ENCODE measurements at regions not wholly inside any gene's neighbourhood (a gene's known extent, or its start where the extent isn't known, plus 50 kb on each side); places are given as distances from the start of the nearest gene placed in this dataset.

DNA sequence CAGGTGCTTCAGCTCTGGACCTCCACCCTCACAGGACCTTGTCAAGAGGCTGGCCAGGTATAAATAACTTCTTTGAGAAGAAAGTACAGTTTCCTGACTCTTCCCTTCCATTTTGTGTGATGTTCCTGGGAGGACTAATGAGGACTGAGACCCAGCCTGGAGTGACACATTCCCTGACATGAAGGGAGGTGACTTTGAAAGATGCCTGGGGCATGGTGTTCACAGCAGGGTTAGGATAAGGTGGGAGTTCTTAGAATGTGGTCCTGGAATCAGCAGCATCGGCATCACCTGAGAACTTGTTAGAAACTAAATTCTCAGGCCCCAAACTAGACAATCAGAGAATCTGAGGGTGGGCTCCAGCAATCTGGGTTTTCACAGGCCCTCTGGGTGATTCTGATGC is 224.9 kb upstream of the BOD1L1 start:
- TF ChIP-seq, protein P1, sequence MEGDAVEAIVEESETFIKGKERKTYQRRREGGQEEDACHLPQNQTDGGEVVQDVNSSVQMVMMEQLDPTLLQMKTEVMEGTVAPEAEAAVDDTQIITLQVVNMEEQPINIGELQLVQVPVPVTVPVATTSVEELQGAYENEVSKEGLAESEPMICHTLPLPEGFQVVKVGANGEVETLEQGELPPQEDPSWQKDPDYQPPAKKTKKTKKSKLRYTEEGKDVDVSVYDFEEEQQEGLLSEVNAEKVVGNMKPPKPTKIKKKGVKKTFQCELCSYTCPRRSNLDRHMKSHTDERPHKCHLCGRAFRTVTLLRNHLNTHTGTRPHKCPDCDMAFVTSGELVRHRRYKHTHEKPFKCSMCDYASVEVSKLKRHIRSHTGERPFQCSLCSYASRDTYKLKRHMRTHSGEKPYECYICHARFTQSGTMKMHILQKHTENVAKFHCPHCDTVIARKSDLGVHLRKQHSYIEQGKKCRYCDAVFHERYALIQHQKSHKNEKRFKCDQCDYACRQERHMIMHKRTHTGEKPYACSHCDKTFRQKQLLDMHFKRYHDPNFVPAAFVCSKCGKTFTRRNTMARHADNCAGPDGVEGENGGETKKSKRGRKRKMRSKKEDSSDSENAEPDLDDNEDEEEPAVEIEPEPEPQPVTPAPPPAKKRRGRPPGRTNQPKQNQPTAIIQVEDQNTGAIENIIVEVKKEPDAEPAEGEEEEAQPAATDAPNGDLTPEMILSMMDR (IDR thresholded peaks at IDR 0.05; ENCODE audit: low read length): no peak
- no peak for TF ChIP-seq EZH2 (optimal IDR thresholded peaks at IDR 0.05; ENCODE audit: low read depth, low read length)

All from MM.1S (cell line).